ENCODE measurements at regions not wholly inside any gene's neighbourhood (a gene's known extent, or its start where the extent isn't known, plus 50 kb on each side); places are given as distances from the start of the nearest gene placed in this dataset.

DNA sequence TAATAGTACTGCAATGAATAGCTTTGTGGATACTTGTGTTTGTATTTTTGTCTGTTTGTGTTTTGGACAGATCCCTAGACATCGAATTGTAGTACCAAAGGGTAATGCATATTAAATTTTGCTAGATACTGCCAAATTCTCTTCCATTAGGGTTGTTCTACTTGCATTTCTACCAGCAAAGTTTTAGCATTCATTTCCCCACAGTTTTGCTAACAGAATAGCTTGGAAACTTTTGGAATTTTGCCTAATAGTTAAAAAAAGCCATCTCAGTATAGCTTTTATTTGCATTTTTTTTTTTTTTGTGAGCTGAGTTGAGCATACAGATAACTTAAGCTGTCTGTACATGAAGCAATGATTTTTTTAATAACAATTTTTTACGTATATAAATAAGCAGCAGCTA lies 1084.9 kb downstream of the ADGRL3 start:
- Histone ChIP-seq H3K36me3 (ENCODE audit: insufficient read depth, low read length) (no peaks in the 10 kb centered on the region), H3K9me3 (ENCODE audit: control insufficient read depth, insufficient read depth, low read length) (no peaks in the 10 kb centered on the region), H3K9ac (ENCODE audit: low read depth, low read length) (no peak overlapping the region), H3K4me1 (ENCODE audit: insufficient read depth, low read length) (peaks cover 2% of the 10 kb centered on the region; the same call in 1 of the 2 replicates)

DNA sequence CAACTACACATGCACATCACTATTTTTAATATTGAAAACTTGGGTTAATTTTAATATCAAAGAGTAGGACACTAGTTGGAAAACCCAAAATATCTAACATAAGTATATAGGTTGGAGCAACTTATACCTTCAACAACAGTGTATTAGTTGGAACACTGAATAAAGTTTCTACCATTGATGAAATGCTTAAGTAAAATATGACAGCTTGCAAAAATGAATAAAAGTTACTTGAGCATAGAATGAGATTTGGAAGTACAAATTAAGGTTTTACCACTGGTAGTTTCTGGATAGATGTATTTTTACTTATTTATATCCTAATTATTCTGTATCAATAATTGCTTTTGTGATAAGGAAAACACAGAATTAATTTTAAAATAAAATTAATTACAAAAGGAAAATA lies 1079.6 kb downstream of the ADGRL3 start:
- no peaks in the 10 kb centered on the region for H3K9me3 ChIP-seq (ENCODE audit: control insufficient read depth, insufficient read depth, low read length)
- no peaks in the 10 kb centered on the region for H3K4me1 ChIP-seq (ENCODE audit: insufficient read depth, low read length)
- no peak overlapping the region for H3K9ac ChIP-seq (ENCODE audit: low read depth, low read length)
- H3K36me3 ChIP-seq (ENCODE audit: insufficient read depth, low read length), result no peaks in the 10 kb centered on the region

DNA sequence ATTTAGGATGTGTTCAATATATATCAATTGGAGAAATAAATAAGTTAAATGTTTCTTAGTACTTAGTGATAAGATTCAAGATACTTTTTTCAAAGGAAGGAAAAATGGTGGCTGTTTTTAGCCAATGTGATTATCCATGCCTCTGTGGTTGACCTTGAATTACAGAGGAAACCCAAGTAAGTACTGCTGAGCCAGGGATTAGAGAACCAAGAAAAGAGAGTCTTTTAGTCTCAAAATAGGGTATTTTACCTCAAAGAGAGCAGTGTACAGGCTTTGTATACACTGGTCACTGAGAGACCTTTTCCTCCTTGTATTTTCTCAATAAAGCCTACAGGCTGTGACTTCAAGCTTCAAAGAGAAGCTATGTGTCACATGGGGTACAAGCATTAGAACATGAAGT lies 1075.3 kb downstream of the ADGRL3 start:
- no peaks in the 10 kb centered on the region for H3K4me1 ChIP-seq (ENCODE audit: insufficient read depth, low read length)

DNA sequence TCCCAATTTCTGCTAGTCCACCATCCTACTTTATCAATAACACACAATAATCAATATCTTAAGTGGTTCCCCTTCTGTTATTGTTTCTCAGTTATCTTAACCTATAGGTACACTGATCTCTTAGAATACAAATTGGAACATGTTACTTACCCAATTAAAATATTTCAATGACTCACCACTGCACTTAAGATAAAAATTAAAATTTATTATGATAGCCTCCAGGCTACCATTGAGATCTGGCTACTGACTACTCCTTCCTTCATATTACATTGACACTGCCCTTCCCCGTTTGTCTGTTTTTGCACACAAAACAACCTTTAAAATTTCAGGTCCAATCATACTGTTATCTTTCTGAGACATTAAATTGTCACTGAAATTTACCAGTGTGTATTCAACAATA lies 1074.7 kb downstream of the ADGRL3 start:
- Histone ChIP-seq H3K9ac (ENCODE audit: low read depth, low read length) (no peak overlapping the region), H3K9me3 (ENCODE audit: control insufficient read depth, insufficient read depth, low read length) (no peaks in the 10 kb centered on the region), H3K36me3 (ENCODE audit: insufficient read depth, low read length) (no peaks in the 10 kb centered on the region), H3K4me1 (ENCODE audit: insufficient read depth, low read length) (no peaks in the 10 kb centered on the region)

More for the DNA sequence above, 1075.3 kb downstream of the ADGRL3 start:
- no peak overlapping the region for H3K9ac ChIP-seq (ENCODE audit: low read depth, low read length)
- no peaks in the 10 kb centered on the region for H3K36me3 ChIP-seq (ENCODE audit: insufficient read depth, low read length)
- no peaks in the 10 kb centered on the region for H3K9me3 ChIP-seq (ENCODE audit: control insufficient read depth, insufficient read depth, low read length)

DNA sequence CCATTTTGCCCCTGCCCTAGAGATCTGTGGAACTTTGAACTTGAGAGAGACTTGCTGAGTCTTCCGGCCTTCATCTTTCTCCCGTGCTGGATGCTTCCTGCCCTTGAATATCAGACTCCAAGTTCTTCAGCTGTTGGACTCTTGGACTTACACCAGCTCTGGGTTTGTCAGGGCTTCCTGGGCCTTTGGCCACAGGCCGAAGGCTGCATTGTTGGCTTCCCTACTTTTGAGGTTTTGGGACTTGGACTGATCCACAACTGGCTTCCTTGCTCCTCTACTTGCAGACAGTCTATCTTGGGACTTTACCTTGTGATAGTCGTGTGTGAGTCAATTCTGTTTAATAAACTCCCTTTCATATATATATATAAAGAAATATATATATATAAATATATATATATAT lies 1071.0 kb downstream of the ADGRL3 start:
- H3K36me3 ChIP-seq (ENCODE audit: insufficient read depth, low read length), result no peaks in the 10 kb centered on the region
- no peaks in the 10 kb centered on the region for H3K4me1 ChIP-seq (ENCODE audit: insufficient read depth, low read length)
- no peaks in the 10 kb centered on the region for H3K9me3 ChIP-seq (ENCODE audit: control insufficient read depth, insufficient read depth, low read length)
- no peak overlapping the region for H3K9ac ChIP-seq (ENCODE audit: low read depth, low read length)

DNA sequence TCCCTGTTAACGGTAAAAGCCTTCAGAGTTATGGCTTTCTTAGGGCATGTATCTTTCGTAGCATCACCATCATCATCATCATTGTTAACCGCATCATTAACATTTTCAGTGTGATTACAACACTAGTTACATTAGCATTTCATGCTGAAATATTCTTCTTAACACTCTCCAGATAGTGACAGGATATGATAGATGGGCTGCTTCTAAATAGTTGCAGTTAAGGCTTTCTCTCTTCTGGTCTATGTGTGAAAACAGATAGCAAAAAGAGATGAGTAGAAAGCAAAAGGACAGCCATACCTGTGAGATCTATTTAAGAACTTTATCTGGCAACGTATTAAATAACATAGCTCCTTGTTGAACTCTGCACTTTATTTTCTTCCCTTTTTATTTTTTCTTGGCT lies 1069.8 kb downstream of the ADGRL3 start:
- Histone ChIP-seq H3K9ac (ENCODE audit: low read depth, low read length) (no peak overlapping the region), H3K36me3 (ENCODE audit: insufficient read depth, low read length) (no peaks in the 10 kb centered on the region), H3K9me3 (ENCODE audit: control insufficient read depth, insufficient read depth, low read length) (no peaks in the 10 kb centered on the region), H3K4me1 (ENCODE audit: insufficient read depth, low read length) (no peaks in the 10 kb centered on the region)

DNA sequence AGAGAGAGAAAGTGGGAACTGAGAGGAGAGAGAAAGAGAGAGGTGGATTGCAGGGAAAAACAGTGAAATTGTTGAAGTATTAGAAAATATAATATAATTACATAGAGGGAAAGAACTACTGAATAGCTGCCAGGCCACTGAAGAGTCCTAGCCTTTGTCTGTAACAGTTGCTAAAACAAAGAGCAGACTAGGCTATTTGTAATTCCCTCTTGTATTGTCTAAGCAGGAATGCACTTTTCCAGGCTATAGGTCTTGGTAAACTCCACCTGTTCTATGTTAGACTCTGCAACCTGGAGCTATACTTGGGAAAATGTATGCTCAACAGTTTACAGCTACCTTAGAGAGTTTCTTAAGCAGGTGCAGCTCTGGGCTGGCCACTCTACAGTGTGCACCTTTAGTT lies 1063.3 kb downstream of the ADGRL3 start:
- H3K9me3 ChIP-seq (ENCODE audit: control insufficient read depth, insufficient read depth, low read length), result no peaks in the 10 kb centered on the region
- H3K36me3 ChIP-seq (ENCODE audit: insufficient read depth, low read length), result no peaks in the 10 kb centered on the region
- no peaks in the 10 kb centered on the region for H3K4me1 ChIP-seq (ENCODE audit: insufficient read depth, low read length)
- no peak overlapping the region for H3K9ac ChIP-seq (ENCODE audit: low read depth, low read length)

DNA sequence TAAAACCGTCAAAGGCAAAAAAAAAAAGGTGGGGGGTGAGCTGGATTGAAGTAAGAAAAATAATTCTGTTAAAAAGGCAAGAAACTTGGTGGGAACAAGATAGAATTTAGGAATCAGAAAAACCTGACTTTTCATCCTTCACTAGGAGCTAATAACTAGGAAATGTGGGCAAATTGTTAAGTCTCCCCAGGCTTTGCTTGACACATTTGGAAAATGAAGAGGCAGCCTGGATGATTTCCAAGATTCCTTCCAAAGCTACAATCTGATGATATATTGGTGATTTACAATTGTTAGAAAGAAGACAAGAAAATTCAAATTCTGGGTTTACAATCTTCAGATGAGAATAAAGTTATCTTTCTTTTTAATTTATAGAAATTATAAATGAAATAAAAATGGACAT lies 1062.5 kb downstream of the ADGRL3 start:
- H3K36me3 ChIP-seq (ENCODE audit: insufficient read depth, low read length), result no peaks in the 10 kb centered on the region
- no peaks in the 10 kb centered on the region for H3K9me3 ChIP-seq (ENCODE audit: control insufficient read depth, insufficient read depth, low read length)
- no peaks in the 10 kb centered on the region; the same call in 1 of the 2 replicates for H3K4me1 ChIP-seq (ENCODE audit: insufficient read depth, low read length)
- H3K9ac ChIP-seq (ENCODE audit: low read depth, low read length), result no peak overlapping the region

DNA sequence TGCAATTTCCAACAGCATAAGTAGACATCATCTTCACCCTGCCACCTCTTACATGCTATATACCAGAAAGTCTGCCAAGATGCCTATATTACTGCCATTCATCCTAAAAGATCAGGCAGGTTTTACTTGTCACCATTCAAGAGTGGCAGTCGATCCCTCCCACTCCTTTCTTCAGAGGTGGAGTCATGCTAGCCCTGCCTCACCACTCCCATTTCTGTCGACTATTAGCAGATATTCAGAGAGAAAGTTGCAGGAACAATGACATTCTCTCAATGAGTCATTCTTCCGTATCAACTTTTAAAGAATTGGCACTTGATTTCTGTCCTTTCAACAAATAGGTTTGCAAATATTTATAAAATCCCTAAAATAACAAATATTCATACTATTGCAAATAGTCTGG lies 1060.1 kb downstream of the ADGRL3 start:
- H3K9ac ChIP-seq (ENCODE audit: low read depth, low read length), result no peak overlapping the region

DNA sequence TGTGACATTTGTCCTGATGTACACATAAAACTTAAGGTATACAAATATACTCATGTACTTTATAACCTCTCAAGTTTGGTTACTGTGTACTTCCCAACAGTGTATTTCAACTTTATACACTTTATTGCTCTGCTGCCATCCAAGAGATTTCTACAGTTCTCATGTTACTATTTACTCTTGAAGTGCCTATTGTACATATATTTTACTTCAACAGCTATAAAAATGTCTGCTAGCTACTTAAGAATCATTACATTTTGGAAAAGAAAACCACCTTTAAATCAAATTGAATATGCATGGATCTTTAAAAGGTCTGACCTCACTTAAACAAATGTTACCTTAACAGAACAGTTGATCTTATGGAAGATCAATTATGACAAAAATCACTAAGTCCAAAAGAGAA lies 1056.4 kb downstream of the ADGRL3 start:
- Histone ChIP-seq H3K9ac (ENCODE audit: low read depth, low read length) (no peak overlapping the region), H3K4me1 (ENCODE audit: insufficient read depth, low read length) (no peaks in the 10 kb centered on the region; the same call in 1 of the 2 replicates), H3K9me3 (ENCODE audit: control insufficient read depth, insufficient read depth, low read length) (no peaks in the 10 kb centered on the region), H3K36me3 (ENCODE audit: insufficient read depth, low read length) (no peaks in the 10 kb centered on the region)

More for the DNA sequence above, 1060.1 kb downstream of the ADGRL3 start:
- H3K4me1 ChIP-seq (ENCODE audit: insufficient read depth, low read length), result no peaks in the 10 kb centered on the region; the same call in 1 of the 2 replicates
- H3K9me3 ChIP-seq (ENCODE audit: control insufficient read depth, insufficient read depth, low read length), result no peaks in the 10 kb centered on the region
- H3K36me3 ChIP-seq (ENCODE audit: insufficient read depth, low read length), result no peaks in the 10 kb centered on the region

DNA sequence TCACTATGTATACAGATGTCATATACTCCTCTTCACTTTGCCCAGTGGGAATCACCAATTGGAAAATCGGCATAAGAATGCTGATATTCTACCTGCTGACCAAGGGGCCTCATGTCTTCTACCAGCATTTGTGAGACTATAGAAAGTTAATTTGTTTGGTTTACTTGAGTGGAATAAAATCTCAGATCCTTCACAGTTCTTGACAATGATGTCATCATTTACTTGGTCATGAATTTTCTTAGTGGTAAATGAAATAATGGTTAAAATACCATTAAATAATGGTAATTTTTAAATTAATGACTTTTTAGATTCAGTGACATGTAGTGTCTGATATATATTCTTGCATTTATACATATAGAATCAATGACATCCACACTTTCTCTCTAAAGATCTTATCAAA lies 1052.6 kb downstream of the ADGRL3 start:
- Histone ChIP-seq H3K4me1 (ENCODE audit: insufficient read depth, low read length) (no peaks in the 10 kb centered on the region; the same call in 1 of the 2 replicates), H3K9ac (ENCODE audit: low read depth, low read length) (no peak overlapping the region), H3K36me3 (ENCODE audit: insufficient read depth, low read length) (no peaks in the 10 kb centered on the region), H3K9me3 (ENCODE audit: control insufficient read depth, insufficient read depth, low read length) (no peaks in the 10 kb centered on the region)

DNA sequence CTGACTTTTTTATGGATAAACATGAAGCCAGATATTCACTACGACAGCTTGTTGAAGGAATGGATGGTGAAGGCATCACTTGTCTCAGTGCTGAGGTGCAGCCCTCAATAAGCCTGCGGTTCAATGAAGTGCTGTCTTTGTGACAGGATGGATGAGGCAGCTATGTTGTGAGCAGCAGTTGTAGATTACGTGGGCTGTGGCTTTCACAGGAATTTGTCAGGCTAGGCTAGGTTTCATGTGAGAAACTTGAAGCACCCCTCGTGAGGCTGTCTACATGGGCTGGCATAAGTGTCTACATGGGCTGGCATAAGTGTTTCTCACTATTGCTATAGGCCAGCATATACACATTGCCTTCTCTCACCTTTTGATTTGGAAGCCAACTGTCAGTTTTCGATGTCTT lies 1050.0 kb downstream of the ADGRL3 start:
- Histone ChIP-seq H3K9me3 (ENCODE audit: control insufficient read depth, insufficient read depth, low read length) (no peaks in the 10 kb centered on the region), H3K4me1 (ENCODE audit: insufficient read depth, low read length) (no peaks in the 10 kb centered on the region), H3K36me3 (ENCODE audit: insufficient read depth, low read length) (no peaks in the 10 kb centered on the region), H3K9ac (ENCODE audit: low read depth, low read length) (no peak overlapping the region)

DNA sequence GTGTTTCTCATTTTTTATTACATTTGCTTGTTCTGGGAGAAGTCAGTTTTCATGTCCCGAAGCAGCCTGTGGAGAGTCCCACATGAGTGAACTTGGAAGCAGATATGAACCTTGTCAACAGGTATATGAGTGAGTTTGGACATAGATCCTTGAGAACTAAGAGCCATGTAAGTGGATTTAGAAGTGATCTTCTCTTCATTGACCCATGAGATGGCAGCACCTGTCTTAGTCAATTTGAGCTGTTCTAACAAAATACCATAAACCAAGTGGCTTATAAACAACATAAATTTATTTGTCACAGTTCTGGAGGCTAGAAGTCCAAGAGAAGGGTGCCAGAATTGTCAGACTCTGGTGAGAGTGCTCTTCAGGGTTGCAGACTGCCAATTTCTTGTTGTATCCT lies 1043.8 kb downstream of the ADGRL3 start:
- H3K9me3 ChIP-seq (ENCODE audit: control insufficient read depth, insufficient read depth, low read length), result no peaks in the 10 kb centered on the region
- H3K4me1 ChIP-seq (ENCODE audit: insufficient read depth, low read length), result no peaks in the 10 kb centered on the region
- H3K9ac ChIP-seq (ENCODE audit: low read depth, low read length), result no peak overlapping the region
- H3K36me3 ChIP-seq (ENCODE audit: insufficient read depth, low read length), result no peaks in the 10 kb centered on the region

DNA sequence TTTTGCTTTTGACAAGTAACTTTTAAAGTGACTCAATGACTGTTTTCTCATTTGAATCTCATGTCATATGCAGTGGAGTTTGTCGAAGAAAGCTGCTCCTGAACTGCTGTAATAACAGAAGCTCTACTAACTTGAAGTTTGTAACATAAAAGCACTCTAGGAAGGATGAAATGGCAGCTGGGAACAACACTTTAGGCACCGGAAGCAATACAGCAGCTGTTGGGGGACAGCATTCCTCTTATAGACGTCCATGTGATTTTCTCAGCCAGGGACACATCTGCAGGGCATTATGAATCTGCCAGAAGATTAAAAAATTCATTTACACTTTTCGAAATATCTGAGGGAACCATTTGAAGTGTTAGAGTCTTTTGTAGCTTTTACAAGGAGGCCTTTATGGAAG lies 1035.8 kb downstream of the ADGRL3 start:
- Histone ChIP-seq H3K9ac (ENCODE audit: low read depth, low read length) (no peak overlapping the region), H3K36me3 (ENCODE audit: insufficient read depth, low read length) (no peaks in the 10 kb centered on the region), H3K9me3 (ENCODE audit: control insufficient read depth, insufficient read depth, low read length) (no peaks in the 10 kb centered on the region), H3K4me1 (ENCODE audit: insufficient read depth, low read length) (no peaks in the 10 kb centered on the region)

DNA sequence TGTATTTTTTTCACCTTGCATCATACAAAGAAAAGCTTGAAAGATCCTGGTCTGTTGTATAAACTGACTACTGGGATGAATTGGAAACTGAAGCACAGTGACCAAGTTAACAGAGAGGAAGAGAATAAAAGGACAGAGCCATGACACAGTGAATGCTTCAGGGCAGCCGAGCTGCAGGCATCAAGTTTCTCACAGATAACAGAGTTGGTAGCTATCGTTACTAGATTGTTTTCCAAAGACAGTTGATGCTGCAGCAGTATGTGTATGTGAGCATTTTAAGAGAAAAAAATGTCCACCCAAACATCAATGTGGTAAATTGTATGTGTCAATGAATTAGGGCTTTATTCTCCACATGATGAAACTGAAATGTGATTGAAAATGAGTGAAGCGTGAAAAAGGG lies 1032.7 kb downstream of the ADGRL3 start:
- H3K9me3 ChIP-seq (ENCODE audit: control insufficient read depth, insufficient read depth, low read length), result no peaks in the 10 kb centered on the region
- no peaks in the 10 kb centered on the region for H3K4me1 ChIP-seq (ENCODE audit: insufficient read depth, low read length)
- no peaks in the 10 kb centered on the region for H3K36me3 ChIP-seq (ENCODE audit: insufficient read depth, low read length)
- no peak overlapping the region for H3K9ac ChIP-seq (ENCODE audit: low read depth, low read length)

DNA sequence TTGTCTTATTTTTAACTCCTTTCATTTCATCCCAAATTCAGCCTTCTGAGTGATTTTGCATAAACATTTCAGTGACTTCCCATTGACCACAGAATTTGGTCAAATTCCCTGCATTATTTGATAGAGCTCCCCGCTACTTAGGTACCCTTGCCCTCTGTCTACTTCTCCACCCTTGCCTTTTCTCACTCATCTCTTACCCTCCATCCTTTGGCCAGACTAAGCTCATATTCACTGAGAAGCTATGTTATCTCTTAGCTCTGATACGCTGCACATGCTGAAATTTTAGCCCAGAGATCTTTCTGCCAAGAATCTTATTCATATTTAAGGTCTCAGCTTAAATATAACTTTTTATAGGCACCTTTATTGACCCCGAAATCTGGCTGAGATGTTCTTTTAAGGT lies 1031.9 kb downstream of the ADGRL3 start:
- Histone ChIP-seq H3K9ac (ENCODE audit: low read depth, low read length) (no peak overlapping the region), H3K9me3 (ENCODE audit: control insufficient read depth, insufficient read depth, low read length) (no peaks in the 10 kb centered on the region), H3K4me1 (ENCODE audit: insufficient read depth, low read length) (no peaks in the 10 kb centered on the region), H3K36me3 (ENCODE audit: insufficient read depth, low read length) (no peaks in the 10 kb centered on the region)
